ENCODE measurements at regions not wholly inside any gene's neighbourhood (a gene's known extent, or its start where the extent isn't known, plus 50 kb on each side); places are given as distances from the start of the nearest gene placed in this dataset.
A peak's percentile ranks its signal among the peaks of the same experiment; 100 is the strongest.
"Not testable (repeated sequence)": the region's sequence is repeated elsewhere in the genome, so short reads cannot be mapped to it uniquely, and the experiment has no call there.

GRCh38 chr2:168326572-168326971 is 79.2 kb upstream of the STK39 start:
- peaks cover 5% of the 10 kb centered on the region for H3K27me3 Mint-ChIP-seq (ENCODE audit: low read depth)
- no peak overlapping the region for H3K27ac Mint-ChIP-seq
- no peak overlapping the region for H3K4me3 Mint-ChIP-seq
- H3K36me3 Mint-ChIP-seq (ENCODE audit: low read depth), result peaks cover 7% of the 10 kb centered on the region
- H3K4me1 Mint-ChIP-seq (ENCODE audit: low read depth), result peaks cover 6% of the 10 kb centered on the region
- no peak for DNase-seq (ENCODE audit: low spot score)
- peaks cover 35% of the 10 kb centered on the region for H3K9me3 Mint-ChIP-seq

- Mint-ChIP-seq H3K27ac (no peak overlapping the region), H3K4me1 (ENCODE audit: low read depth) (peaks cover 6% of the 10 kb centered on the region), H3K27me3 (ENCODE audit: low read depth) (peaks cover 3% of the 10 kb centered on the region), H3K9me3 (peaks cover 35% of the 10 kb centered on the region), H3K4me3 (no peak overlapping the region), H3K36me3 (ENCODE audit: low read depth) (peaks cover 7% of the 10 kb centered on the region)
- no peak for DNase-seq (ENCODE audit: low spot score)
These were observed 79.9 kb upstream of the STK39 start for GRCh38 chr2:168327328-168327727.

- Mint-ChIP-seq H3K9me3 (peaks cover 35% of the 10 kb centered on the region), H3K27ac (no peak overlapping the region), H3K4me3 (no peak overlapping the region), H3K36me3 (ENCODE audit: low read depth) (peaks cover 7% of the 10 kb centered on the region), H3K27me3 (ENCODE audit: low read depth) (no peaks in the 10 kb centered on the region), H3K4me1 (ENCODE audit: low read depth) (peaks cover 6% of the 10 kb centered on the region)
- no peak for DNase-seq (ENCODE audit: low spot score)
These were observed 81.0 kb upstream of the STK39 start for GRCh38 chr2:168328421-168328820.

- Mint-ChIP-seq H3K27me3 (ENCODE audit: low read depth) (no peaks in the 10 kb centered on the region), H3K4me3 (no peak overlapping the region), H3K9me3 (peaks cover 35% of the 10 kb centered on the region), H3K36me3 (ENCODE audit: low read depth) (peaks cover 7% of the 10 kb centered on the region), H3K27ac (no peak overlapping the region), H3K4me1 (ENCODE audit: low read depth) (peaks cover 6% of the 10 kb centered on the region)
- no peak for DNase-seq (ENCODE audit: low spot score)
These were observed 83.4 kb upstream of the STK39 start for GRCh38 chr2:168330624-168331423.

- H3K27me3 Mint-ChIP-seq (ENCODE audit: low read depth); DNase-seq (ENCODE audit: low spot score); H3K4me3 Mint-ChIP-seq; H3K27ac Mint-ChIP-seq; H3K36me3 Mint-ChIP-seq (ENCODE audit: low read depth): not testable (repeated sequence)
- Mint-ChIP-seq H3K9me3 (peaks cover 12% of the 10 kb centered on the region), H3K4me1 (ENCODE audit: low read depth) (peaks cover 11% of the 10 kb centered on the region)
These were observed 87.9 kb upstream of the STK39 start for GRCh38 chr2:168335254-168335653.

- Mint-ChIP-seq H3K4me1 (ENCODE audit: low read depth) (peaks cover 6% of the 10 kb centered on the region), H3K36me3 (ENCODE audit: low read depth) (no peaks in the 10 kb centered on the region), H3K9me3 (no peaks in the 10 kb centered on the region), H3K27ac (no peak overlapping the region), H3K27me3 (ENCODE audit: low read depth) (peaks cover 16% of the 10 kb centered on the region), H3K4me3 (no peak overlapping the region)
- DNase-seq (ENCODE audit: low spot score), result peak; percentile 7
These were observed 89.5 kb upstream of the STK39 start for GRCh38 chr2:168336786-168337388.

GRCh38 chr2:168338292-168338691 is 90.9 kb upstream of the STK39 start:
- no peak for DNase-seq (ENCODE audit: low spot score)
- Mint-ChIP-seq H3K9me3 (no peaks in the 10 kb centered on the region), H3K36me3 (ENCODE audit: low read depth) (no peaks in the 10 kb centered on the region), H3K4me3 (no peak overlapping the region), H3K4me1 (ENCODE audit: low read depth) (peaks cover 6% of the 10 kb centered on the region), H3K27ac (no peak overlapping the region), H3K27me3 (ENCODE audit: low read depth) (peaks cover 16% of the 10 kb centered on the region)

- peaks cover 6% of the 10 kb centered on the region for H3K4me1 Mint-ChIP-seq (ENCODE audit: low read depth)
- H3K9me3 Mint-ChIP-seq, result no peaks in the 10 kb centered on the region
- no peaks in the 10 kb centered on the region for H3K36me3 Mint-ChIP-seq (ENCODE audit: low read depth)
- no peak overlapping the region for H3K4me3 Mint-ChIP-seq
- H3K27ac Mint-ChIP-seq, result no peak overlapping the region
- H3K27me3 Mint-ChIP-seq (ENCODE audit: low read depth), result peaks cover 21% of the 10 kb centered on the region
- no peak for DNase-seq (ENCODE audit: low spot score)
These were observed 91.5 kb upstream of the STK39 start for GRCh38 chr2:168338803-168339437.

GRCh38 chr2:168340931-168341330 is 93.5 kb upstream of the STK39 start:
- H3K36me3 Mint-ChIP-seq (ENCODE audit: low read depth), result no peaks in the 10 kb centered on the region
- peaks cover 29% of the 10 kb centered on the region for H3K27me3 Mint-ChIP-seq (ENCODE audit: low read depth)
- H3K4me1 Mint-ChIP-seq (ENCODE audit: low read depth), result peaks cover 6% of the 10 kb centered on the region
- H3K27ac Mint-ChIP-seq, result no peak overlapping the region
- H3K4me3 Mint-ChIP-seq, result no peak overlapping the region
- DNase-seq (ENCODE audit: low spot score), result no peak
- H3K9me3 Mint-ChIP-seq, result no peaks in the 10 kb centered on the region

GRCh38 chr2:168343586-168343985 is 96.2 kb upstream of the STK39 start:
- Mint-ChIP-seq H3K4me3 (no peak overlapping the region), H3K4me1 (ENCODE audit: low read depth) (peaks cover 5% of the 10 kb centered on the region), H3K27ac (no peak overlapping the region), H3K36me3 (ENCODE audit: low read depth) (no peaks in the 10 kb centered on the region), H3K27me3 (ENCODE audit: low read depth) (peaks cover 28% of the 10 kb centered on the region), H3K9me3 (no peaks in the 10 kb centered on the region)
- DNase-seq (ENCODE audit: low spot score), result no peak

GRCh38 chr2:168344706-168345105 is 97.3 kb upstream of the STK39 start:
- DNase-seq (ENCODE audit: low spot score), result no peak
- Mint-ChIP-seq H3K27me3 (ENCODE audit: low read depth) (peaks cover 28% of the 10 kb centered on the region), H3K4me3 (no peak overlapping the region), H3K27ac (no peak overlapping the region), H3K36me3 (ENCODE audit: low read depth) (no peaks in the 10 kb centered on the region), H3K4me1 (ENCODE audit: low read depth) (peaks cover 5% of the 10 kb centered on the region), H3K9me3 (no peaks in the 10 kb centered on the region)

- no peak overlapping the region for H3K4me3 Mint-ChIP-seq
- no peak overlapping the region for H3K27ac Mint-ChIP-seq
- no peaks in the 10 kb centered on the region for H3K9me3 Mint-ChIP-seq
- H3K36me3 Mint-ChIP-seq (ENCODE audit: low read depth), result no peaks in the 10 kb centered on the region
- peaks cover 5% of the 10 kb centered on the region for H3K4me1 Mint-ChIP-seq (ENCODE audit: low read depth)
- no peak for DNase-seq (ENCODE audit: low spot score)
- peaks cover 31% of the 10 kb centered on the region for H3K27me3 Mint-ChIP-seq (ENCODE audit: low read depth)
These were observed 98.2 kb upstream of the STK39 start for GRCh38 chr2:168345601-168346000.

GRCh38 chr2:168346725-168347477 is 99.5 kb upstream of the STK39 start:
- DNase-seq (ENCODE audit: low spot score), result peak; percentile 37
- Mint-ChIP-seq H3K4me3 (peak overlapping the region; percentile 88), H3K36me3 (ENCODE audit: low read depth) (no peaks in the 10 kb centered on the region), H3K27me3 (ENCODE audit: low read depth) (peaks cover 25% of the 10 kb centered on the region), H3K4me1 (ENCODE audit: low read depth) (peaks cover 5% of the 10 kb centered on the region), H3K27ac (no peak overlapping the region), H3K9me3 (no peaks in the 10 kb centered on the region)

GRCh38 chr2:168348076-168348475 is 100.7 kb upstream of the STK39 start:
- DNase-seq (ENCODE audit: low spot score), result no peak
- H3K9me3 Mint-ChIP-seq, result peaks cover 2% of the 10 kb centered on the region
- H3K27ac Mint-ChIP-seq, result no peak overlapping the region
- peaks cover 5% of the 10 kb centered on the region for H3K4me1 Mint-ChIP-seq (ENCODE audit: low read depth)
- peaks cover 26% of the 10 kb centered on the region for H3K27me3 Mint-ChIP-seq (ENCODE audit: low read depth)
- H3K36me3 Mint-ChIP-seq (ENCODE audit: low read depth), result no peaks in the 10 kb centered on the region
- no peak overlapping the region for H3K4me3 Mint-ChIP-seq
